ENCODE measurements at regions not wholly inside any gene's neighbourhood (a gene's known extent, or its start where the extent isn't known, plus 50 kb on each side); places are given as distances from the start of the nearest gene placed in this dataset.

GRCh38 chr4:115883231-115883630, 769.8 kb upstream of the NDST4 start:
- no peak for DNase-seq
- ATAC-seq (ENCODE audit: insufficient read depth, low FRiP score): no peak
- H3K27me3 ChIP-seq (ENCODE audit: control insufficient read depth in 3 of 3, insufficient read depth in 3 of 3, low read length in 2 of 3): no peaks in the 10 kb centered on the region
- H3K4me3 ChIP-seq: no peak overlapping the region
- no peak overlapping the region for H3K27ac ChIP-seq (ENCODE audit: low read depth in 1 of 2, low read length in 1 of 2)
- no peak for TF ChIP-seq CTCF (IDR thresholded peaks at IDR 0.05; ENCODE audit: control extremely low read depth, extremely low read depth)
- H3K9me3 ChIP-seq (ENCODE audit: control insufficient read depth in 4 of 4, insufficient read depth in 3 of 4, low read length in 3 of 4): no peaks in the 10 kb centered on the region
- 46 to 75% methylated on average over 1 of the region's 1 CpG for WGBS, 2 donors
- no peaks in the 10 kb centered on the region for H3K4me1 ChIP-seq (ENCODE audit: control insufficient read depth in 5 of 5, insufficient read depth in 5 of 5, low read length in 5 of 5)
- H3K9ac ChIP-seq (ENCODE audit: insufficient read depth in 1 of 2, low read length in 2 of 2): no peak overlapping the region
- no peaks in the 10 kb centered on the region for H3K36me3 ChIP-seq (ENCODE audit: control insufficient read depth in 4 of 4, insufficient read depth in 4 of 4, low read length in 4 of 4)

GRCh38 chr4:115873048-115873447, 759.6 kb upstream of the NDST4 start:
- H3K4me1 ChIP-seq (ENCODE audit: control insufficient read depth in 5 of 5, insufficient read depth in 5 of 5, low read length in 5 of 5): no peaks in the 10 kb centered on the region
- no peaks in the 10 kb centered on the region for H3K27me3 ChIP-seq (ENCODE audit: control insufficient read depth in 3 of 3, insufficient read depth in 3 of 3, low read length in 2 of 3)
- TF ChIP-seq CTCF (IDR thresholded peaks at IDR 0.05; ENCODE audit: control extremely low read depth, extremely low read depth): no peak
- no peak overlapping the region for H3K9ac ChIP-seq (ENCODE audit: insufficient read depth in 1 of 2, low read length in 2 of 2)
- no peak for ATAC-seq (ENCODE audit: insufficient read depth, low FRiP score)
- H3K36me3 ChIP-seq (ENCODE audit: control insufficient read depth in 4 of 4, insufficient read depth in 4 of 4, low read length in 4 of 4): no peaks in the 10 kb centered on the region
- no peaks in the 10 kb centered on the region for H3K9me3 ChIP-seq (ENCODE audit: control insufficient read depth in 4 of 4, insufficient read depth in 3 of 4, low read length in 3 of 4)
- DNase-seq: no peak
- no peak overlapping the region for H3K27ac ChIP-seq (ENCODE audit: low read depth in 1 of 2, low read length in 1 of 2)
- 92 to 100% methylated on average over 2 of the region's 2 CpGs for WGBS, 2 donors
- no peak overlapping the region for H3K4me3 ChIP-seq

GRCh38 chr4:115871596-115871995, 758.2 kb upstream of the NDST4 start:
- no peaks in the 10 kb centered on the region for H3K27me3 ChIP-seq (ENCODE audit: control insufficient read depth in 3 of 3, insufficient read depth in 3 of 3, low read length in 2 of 3)
- TF ChIP-seq CTCF (IDR thresholded peaks at IDR 0.05; ENCODE audit: control extremely low read depth, extremely low read depth): no peak
- H3K27ac ChIP-seq (ENCODE audit: low read depth in 1 of 2, low read length in 1 of 2): no peak overlapping the region
- no peak overlapping the region for H3K9ac ChIP-seq (ENCODE audit: insufficient read depth in 1 of 2, low read length in 2 of 2)
- H3K36me3 ChIP-seq (ENCODE audit: control insufficient read depth in 4 of 4, insufficient read depth in 4 of 4, low read length in 4 of 4): no peaks in the 10 kb centered on the region
- no peak for ATAC-seq (ENCODE audit: insufficient read depth, low FRiP score)
- no peak for DNase-seq
- H3K4me3 ChIP-seq: no peak overlapping the region
- H3K9me3 ChIP-seq (ENCODE audit: control insufficient read depth in 4 of 4, insufficient read depth in 3 of 4, low read length in 3 of 4): no peaks in the 10 kb centered on the region
- H3K4me1 ChIP-seq (ENCODE audit: control insufficient read depth in 5 of 5, insufficient read depth in 5 of 5, low read length in 5 of 5): no peaks in the 10 kb centered on the region

- TF ChIP-seq CTCF (IDR thresholded peaks at IDR 0.05; ENCODE audit: control extremely low read depth, extremely low read depth): no peak
- Histone ChIP-seq H3K27me3 (ENCODE audit: control insufficient read depth in 3 of 3, insufficient read depth in 3 of 3, low read length in 2 of 3) (no peaks in the 10 kb centered on the region), H3K4me3 (no peak overlapping the region), H3K9me3 (ENCODE audit: control insufficient read depth in 4 of 4, insufficient read depth in 3 of 4, low read length in 3 of 4) (no peaks in the 10 kb centered on the region), H3K36me3 (ENCODE audit: control insufficient read depth in 4 of 4, insufficient read depth in 4 of 4, low read length in 4 of 4) (no peaks in the 10 kb centered on the region), H3K4me1 (ENCODE audit: control insufficient read depth in 5 of 5, insufficient read depth in 5 of 5, low read length in 5 of 5) (no peaks in the 10 kb centered on the region), H3K9ac (ENCODE audit: insufficient read depth in 1 of 2, low read length in 2 of 2) (no peak overlapping the region), H3K27ac (ENCODE audit: low read depth in 1 of 2, low read length in 1 of 2) (no peak overlapping the region)
- ATAC-seq (ENCODE audit: insufficient read depth, low FRiP score) (no peak), DNase-seq (no peak)
- WGBS, 2 donors: 59 to 63% methylated on average over 3 of the region's 3 CpGs
Measured at GRCh38 chr4:115866364-115866896, 753.0 kb upstream of the NDST4 start.

Data from lung (tissue), 11 donors.